GM18511 (cell line): ENCODE measurements at regions not wholly inside any gene's neighbourhood (a gene's known extent, or its start where the extent isn't known, plus 50 kb on each side); places are given as distances from the start of the nearest gene placed in this dataset.
"Not testable (repeated sequence)": the region's sequence is repeated elsewhere in the genome, so short reads cannot be mapped to it uniquely, and the experiment has no call there.

Source experiments
- ATAC-seq: cut with Tn5 transposase; IDR thresholded peaks from one replicate; pipeline ENCODE4 v1.9.1; 2021; ENCODE audit warnings: mild to moderate bottlenecking, moderate library complexity; ENCODE audit not compliant: unreplicated experiment

DNA sequence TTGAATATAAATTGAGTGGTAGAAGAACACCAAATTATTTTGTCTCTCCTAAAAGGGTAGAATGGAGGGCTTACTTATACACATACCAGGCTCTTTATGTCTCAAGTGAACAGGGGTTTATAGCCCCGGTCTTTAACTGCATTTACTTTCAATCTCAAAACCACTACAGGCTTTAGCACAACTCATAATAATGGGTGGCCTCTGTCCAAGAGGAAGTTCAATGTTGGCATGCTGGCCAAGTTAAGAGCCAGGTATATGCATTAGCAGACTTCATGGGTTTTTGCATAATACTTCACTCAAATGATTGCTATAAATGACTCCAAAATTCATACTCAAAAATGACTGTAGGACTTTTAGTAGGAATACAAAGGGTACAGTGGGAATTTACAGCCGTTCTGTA lies 118.5 kb upstream of the OTUD4 start:
- ATAC-seq = peak; percentile 52

DNA sequence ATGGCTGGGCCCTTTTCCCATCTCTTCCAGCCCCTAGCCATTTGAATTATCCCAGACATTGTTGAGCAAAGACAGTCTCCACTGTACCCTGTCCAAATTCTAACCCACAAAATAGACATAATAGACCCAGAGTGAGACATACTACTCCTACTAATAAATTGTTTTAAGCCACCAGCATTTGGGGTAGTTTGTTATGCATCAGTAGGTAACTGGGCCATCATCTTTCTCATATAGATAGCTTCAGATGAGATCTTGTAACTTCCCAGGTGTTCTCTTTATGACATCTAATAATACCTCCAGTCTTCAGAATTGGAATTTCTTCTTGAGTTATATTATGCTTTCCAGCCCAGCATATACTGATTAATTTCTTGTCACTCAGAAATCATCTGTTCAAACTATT lies 117.2 kb upstream of the OTUD4 start:
- ATAC-seq = no peak

DNA sequence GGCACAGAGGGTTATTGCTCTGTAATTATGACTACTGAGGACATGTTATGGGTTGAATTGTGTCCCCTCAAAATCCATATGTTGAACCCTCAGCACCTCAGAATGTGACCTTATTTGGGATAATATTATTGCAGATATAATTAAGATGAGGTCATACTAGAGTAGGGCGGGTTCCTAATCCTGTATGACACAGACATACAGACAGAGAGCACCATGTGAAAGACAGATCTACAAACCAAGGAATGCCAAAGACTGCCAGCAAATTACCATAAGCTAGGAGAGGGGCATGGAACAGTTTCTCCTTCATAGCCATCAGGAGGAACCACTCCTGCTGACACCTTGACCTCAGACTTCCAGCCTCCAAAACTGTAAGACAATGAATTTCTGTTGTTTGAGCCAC lies 115.2 kb upstream of the OTUD4 start:
- ATAC-seq = no peak

GRCh38 chr4:145295122-145295521 lies 114.7 kb upstream of the OTUD4 start:
- no peak for ATAC-seq

GRCh38 chr4:145293658-145294057 lies 113.3 kb upstream of the OTUD4 start:
- no peak for ATAC-seq

GRCh38 chr4:145290955-145291354 lies 110.6 kb upstream of the OTUD4 start:
- ATAC-seq = no peak

GRCh38 chr4:145289403-145290076 lies 109.2 kb upstream of the OTUD4 start:
- ATAC-seq = no peak

- no peak for ATAC-seq
Measured at GRCh38 chr4:145287351-145287750, 107.0 kb upstream of the OTUD4 start.

DNA sequence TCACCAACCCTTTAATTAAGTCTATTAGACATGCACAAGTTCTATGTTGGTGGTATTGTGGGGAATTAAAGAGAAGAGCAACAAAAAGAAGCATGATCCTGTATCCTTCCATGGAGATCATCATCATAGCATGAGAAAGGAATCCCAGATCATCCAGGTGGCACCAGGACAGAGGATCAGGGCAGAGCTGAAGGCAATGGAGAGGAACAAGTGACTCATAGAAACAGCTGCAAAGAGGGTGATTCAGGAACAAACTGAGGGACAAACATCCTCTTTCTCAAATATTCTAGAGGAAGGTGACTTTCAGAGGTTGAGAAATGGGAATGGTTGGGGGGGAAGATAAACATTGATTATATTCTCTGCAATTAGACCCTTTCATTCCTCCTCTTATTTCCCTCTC lies 105.5 kb upstream of the OTUD4 start:
- no peak for ATAC-seq

GRCh38 chr4:145283909-145284308 lies 103.5 kb upstream of the OTUD4 start:
- ATAC-seq = no peak

DNA sequence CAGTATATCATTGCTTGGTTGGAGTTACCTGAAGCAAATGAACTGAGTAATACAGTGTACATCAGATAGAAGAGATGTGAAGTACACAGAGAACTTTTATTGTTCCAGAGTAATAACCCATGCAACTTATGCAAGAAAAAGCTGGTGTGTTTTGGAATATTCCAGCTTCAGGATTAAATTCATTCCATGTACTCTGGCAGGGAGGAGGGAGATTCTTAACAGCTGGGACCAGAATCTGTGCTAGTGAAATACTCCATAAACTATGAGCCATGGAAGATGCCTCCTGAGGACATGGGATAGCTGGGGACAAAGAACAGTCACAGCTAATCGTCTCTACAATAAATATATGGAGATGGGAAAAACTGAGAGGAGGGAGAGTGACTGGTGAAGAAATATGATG lies 101.6 kb upstream of the OTUD4 start:
- no peak for ATAC-seq

DNA sequence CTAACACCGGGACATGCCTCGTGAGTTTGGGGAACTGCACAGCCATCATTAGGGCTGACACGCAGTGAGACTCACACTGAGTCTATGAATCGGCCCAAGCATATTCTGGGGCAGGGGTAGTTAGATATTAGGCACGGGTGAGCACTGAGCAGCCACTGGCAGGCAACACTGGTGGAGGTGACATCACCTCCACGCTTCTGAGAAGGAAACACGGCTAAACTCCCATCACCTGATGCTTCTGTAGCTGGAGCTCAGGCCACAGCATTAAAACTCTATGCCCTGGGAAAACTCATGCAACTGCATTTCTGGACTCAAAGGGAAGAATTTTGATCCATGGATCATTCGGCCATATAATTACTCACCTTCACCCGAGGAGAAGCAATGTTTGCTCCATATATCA lies 100.8 kb upstream of the OTUD4 start:
- no peak for ATAC-seq

- no peak for ATAC-seq
Measured at GRCh38 chr4:145280541-145280940, 100.2 kb upstream of the OTUD4 start.

GRCh38 chr4:145279122-145279960 lies 99.0 kb upstream of the OTUD4 start:
- ATAC-seq = no peak

- ATAC-seq = no peak
Measured at GRCh38 chr4:145278341-145279121, 98.1 kb upstream of the OTUD4 start.

DNA sequence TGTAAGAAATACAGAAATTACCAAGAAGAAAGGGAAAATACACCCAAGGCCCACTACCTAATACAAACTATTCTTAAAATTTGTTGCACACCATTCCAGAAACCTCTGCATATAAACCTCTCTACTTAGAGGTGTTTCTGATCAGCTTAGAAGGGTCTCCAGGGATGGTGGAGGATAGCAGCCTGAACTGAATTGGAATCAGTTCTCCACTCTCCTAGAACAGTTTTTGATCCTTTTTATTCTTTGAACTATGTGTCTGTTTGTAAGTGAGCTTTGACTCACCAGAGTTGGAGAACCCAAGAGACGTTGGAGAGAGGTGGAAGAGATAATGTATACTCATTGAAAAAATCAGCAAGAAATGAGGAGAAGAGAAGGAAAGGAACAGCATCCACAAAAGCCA lies 96.6 kb upstream of the OTUD4 start:
- ATAC-seq = no peak

DNA sequence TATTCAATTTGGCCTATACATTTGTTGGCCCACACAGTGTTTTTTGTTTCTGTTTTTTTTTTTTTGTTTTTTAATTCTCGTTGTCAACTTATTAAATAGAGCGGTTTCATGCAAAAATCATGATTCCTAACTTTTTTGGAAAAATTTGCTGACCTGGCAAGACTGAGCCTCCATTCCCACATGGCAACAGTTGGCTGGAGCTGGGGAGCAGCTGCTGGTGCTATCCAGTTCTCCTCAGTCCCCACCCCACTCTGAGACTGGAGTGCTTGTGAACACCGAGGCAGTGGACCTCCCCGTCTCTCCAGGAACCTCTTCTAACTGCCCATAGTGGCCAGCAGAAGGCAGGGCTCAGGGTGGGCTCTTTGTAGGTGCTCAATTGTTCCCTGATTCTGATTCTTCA lies 95.7 kb upstream of the OTUD4 start:
- ATAC-seq = no peak

DNA sequence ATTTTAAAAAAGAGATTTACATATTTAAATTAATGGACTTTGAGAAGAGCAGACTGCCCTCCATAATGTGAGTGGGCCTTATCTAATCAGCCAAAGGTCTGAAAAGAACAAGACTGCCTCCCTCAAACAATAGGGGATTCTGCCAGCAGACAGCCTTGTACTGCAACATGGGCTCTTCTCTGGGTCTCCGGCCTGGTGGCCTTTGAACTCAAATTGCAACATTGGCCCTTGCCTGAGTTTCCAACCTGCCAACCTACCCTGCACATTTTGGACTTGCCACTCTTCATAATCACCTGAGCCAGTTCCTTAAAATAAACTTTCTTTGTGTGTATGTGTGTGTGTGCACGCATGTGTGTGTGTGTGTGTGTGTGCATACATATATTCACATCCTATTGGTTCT lies 90.8 kb upstream of the OTUD4 start:
- ATAC-seq = no peak

- no peak for ATAC-seq
Measured at GRCh38 chr4:145266881-145267280, 86.5 kb upstream of the OTUD4 start.

DNA sequence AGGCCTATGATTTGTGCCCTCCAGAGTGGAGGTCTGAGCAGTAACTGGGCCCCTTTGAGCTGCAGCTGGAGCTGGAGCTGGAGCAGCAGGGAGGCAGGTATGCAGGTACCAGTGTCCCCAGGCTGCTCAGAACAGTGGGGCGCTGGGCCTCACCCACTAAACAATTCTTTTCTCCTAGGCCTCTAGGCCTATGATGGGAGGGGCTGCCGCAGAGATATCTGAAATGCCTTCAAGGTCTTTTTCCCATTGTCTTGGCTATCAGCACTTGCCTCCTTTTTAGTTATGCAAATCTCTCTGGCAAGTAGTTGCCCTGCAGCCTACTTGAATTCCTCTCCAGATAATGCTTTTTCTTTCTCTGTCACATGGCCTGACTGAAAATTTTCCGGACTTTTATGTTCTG lies 79.7 kb upstream of the OTUD4 start:
- ATAC-seq = no peak

DNA sequence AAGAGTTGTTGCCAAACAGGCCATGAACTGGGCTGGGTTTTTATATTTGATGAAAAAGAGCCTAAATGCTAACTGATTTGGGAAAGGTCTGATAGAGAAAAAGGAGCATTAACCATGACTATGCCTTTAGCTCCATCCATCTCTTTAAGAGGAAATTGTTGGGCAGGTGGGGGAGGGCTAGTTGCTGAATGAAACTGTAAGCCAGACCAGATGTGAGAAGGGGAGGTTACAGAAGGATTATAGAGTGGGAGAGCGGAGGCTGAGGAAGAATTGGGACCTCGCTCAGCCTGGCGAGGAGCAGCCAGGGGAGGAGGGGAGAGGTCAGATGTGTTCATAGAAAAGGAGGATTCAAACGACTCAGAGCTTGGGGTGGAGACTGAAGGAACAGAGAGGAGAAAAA lies 74.9 kb upstream of the OTUD4 start:
- ATAC-seq = not testable (repeated sequence)

- no peak for ATAC-seq
Measured at GRCh38 chr4:145252190-145252589, 71.8 kb upstream of the OTUD4 start.
